GM18907 (cell line): ENCODE measurements at regions not wholly inside any gene's neighbourhood (a gene's known extent, or its start where the extent isn't known, plus 50 kb on each side); places are given as distances from the start of the nearest gene placed in this dataset.

ENCODE experiments used
- ATAC-seq: cut with Tn5 transposase; IDR thresholded peaks from one replicate; pipeline ENCODE4 v1.9.1; 2021; ENCODE audit warnings: mild to moderate bottlenecking, moderate library complexity; ENCODE audit not compliant: unreplicated experiment

DNA sequence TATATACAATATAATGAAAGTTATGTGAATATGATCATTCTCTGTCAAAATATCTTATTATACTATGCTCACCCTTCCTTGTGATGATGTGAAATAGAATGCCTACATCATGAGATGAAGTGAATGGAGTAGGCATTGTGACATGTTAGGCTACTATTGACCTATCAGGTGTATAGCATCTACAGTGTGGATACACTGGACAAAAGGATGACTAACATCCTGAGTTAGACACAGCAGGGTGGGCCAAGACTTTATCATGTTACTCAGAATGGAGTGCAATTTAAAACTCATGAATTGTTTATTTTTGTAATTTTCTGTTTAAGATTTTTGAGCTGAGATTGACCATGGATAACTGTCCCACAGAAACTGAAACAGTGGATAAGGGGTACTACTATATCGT is 53.4 kb upstream of the NAV3 start:
- no peak for ATAC-seq

DNA sequence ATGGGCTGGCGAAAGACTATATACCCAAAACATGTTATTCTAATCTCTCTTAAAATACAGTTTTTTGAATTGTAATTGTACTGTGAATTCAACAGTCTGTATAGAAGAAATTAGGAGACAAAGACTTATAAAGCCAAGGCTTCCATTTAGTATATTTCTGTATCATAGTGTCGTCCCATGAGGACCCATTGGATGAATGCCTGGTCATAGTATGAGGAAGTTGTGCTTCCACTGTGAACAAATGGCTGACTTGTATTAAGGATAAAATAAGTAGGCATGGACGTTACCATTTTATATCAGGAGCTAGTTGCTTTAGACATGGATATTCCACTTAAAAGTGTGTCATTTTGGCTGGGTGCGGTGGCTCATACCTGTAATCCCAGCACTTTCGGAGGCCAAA is 55.9 kb upstream of the NAV3 start:
- ATAC-seq: no peak

GRCh38 chr12:77772676-77773298 is 57.9 kb upstream of the NAV3 start:
- no peak for ATAC-seq

GRCh38 chr12:77768558-77768957 is 62.1 kb upstream of the NAV3 start:
- ATAC-seq: no peak

- no peak for ATAC-seq
These were observed 62.8 kb upstream of the NAV3 start for GRCh38 chr12:77767756-77768343.

DNA sequence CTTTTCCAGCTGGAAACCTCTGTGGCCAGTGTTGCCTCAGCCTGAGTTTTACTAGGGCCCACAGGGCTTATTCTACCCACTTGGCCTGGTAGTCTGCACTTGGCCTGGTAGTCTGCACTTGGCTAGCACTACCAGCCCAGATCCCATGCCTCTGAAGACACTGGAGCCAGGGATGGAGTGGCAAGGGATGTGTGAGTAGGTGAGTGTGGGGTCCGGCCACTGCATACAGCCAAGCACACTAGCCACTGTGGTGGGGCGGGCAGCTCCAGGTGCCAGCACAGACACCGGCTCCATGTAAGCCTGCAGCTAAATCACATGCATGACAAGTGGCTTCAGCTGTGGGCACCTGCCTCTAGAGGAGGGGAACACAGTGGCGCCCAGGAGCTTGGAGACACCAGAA is 63.4 kb upstream of the NAV3 start:
- ATAC-seq: no peak

DNA sequence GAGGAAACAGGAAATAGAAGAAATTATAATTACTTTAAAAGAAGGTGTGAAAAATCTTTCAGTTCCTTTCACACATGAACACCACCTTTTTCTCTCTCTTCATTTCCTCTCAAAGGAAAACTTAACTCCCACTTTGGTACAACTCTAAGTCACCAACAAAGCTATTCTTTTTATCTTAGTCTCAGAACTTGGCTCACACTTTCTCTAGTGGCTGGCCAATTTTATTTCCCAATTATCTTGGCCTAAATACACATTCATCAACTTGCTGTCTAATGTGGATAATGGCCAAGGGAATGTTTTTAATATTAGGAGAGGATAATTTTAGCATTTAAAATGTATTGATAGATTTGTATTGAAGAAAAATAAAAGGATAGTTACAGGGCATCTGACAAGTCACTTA is 64.5 kb upstream of the NAV3 start:
- no peak for ATAC-seq

- ATAC-seq: no peak
These were observed 69.4 kb upstream of the NAV3 start for GRCh38 chr12:77761286-77761685.

- ATAC-seq: no peak
These were observed 70.2 kb upstream of the NAV3 start for GRCh38 chr12:77760271-77761025.

DNA sequence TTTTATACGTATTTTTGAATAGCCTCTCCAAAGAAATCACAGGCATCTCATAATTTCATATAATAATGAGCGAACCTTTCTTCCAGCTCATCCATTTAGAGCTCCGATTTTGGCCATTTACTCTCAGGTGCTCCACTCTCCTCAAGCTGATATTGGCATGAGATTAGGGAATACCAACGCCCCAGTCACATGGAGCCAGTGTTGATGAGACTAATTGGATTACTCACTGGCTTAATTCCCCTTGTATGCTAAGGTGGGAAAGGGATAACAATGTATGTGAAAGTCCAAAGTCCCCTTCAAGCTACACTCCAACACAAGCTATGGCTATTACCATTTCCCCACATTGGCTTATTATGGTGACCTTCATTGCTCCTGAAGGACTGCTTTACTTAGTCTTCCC is 76.6 kb upstream of the NAV3 start:
- ATAC-seq: no peak

- no peak for ATAC-seq
These were observed 78.8 kb upstream of the NAV3 start for GRCh38 chr12:77751939-77752338.

DNA sequence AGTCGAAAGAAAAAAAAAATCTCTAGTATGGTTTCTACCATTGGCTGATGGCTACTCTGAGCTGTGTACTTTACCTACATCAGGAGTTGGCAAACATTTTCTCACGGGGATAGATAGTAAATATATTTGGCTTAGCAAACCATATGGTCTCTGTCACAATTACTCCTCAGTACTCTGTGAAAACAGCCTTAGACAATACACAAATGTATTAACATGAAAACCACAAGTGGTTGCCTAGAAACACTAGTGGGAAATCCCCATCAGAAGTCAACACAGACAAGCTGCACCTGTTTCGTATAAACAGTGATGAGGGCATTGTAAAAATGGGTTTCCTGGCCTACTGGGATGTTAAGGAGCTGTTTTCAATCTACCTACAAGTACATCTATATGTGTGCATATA is 84.6 kb upstream of the NAV3 start:
- peak; percentile 100 for ATAC-seq

- ATAC-seq: no peak
These were observed 85.1 kb upstream of the NAV3 start for GRCh38 chr12:77745624-77746023.

DNA sequence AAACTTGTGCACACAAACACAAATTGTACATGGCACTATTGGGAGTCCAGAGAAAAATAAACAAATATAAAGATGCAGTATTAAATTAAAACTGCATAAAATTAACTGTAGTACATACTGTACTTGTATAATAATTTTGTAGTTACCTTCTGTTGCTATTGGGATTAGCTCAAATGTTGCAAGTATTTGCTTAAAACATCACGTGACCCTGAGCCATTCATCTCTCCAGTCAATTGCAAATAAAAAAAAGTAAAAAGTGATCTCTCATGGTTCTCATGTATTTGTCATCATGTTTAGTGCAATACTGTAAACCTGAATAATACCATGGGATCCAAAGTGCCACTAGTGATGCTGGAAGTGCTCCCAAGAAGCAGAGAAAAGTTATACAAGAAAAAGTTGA is 88.1 kb upstream of the NAV3 start:
- ATAC-seq: no peak

- no peak for ATAC-seq
These were observed 88.6 kb upstream of the NAV3 start for GRCh38 chr12:77741974-77742517.

DNA sequence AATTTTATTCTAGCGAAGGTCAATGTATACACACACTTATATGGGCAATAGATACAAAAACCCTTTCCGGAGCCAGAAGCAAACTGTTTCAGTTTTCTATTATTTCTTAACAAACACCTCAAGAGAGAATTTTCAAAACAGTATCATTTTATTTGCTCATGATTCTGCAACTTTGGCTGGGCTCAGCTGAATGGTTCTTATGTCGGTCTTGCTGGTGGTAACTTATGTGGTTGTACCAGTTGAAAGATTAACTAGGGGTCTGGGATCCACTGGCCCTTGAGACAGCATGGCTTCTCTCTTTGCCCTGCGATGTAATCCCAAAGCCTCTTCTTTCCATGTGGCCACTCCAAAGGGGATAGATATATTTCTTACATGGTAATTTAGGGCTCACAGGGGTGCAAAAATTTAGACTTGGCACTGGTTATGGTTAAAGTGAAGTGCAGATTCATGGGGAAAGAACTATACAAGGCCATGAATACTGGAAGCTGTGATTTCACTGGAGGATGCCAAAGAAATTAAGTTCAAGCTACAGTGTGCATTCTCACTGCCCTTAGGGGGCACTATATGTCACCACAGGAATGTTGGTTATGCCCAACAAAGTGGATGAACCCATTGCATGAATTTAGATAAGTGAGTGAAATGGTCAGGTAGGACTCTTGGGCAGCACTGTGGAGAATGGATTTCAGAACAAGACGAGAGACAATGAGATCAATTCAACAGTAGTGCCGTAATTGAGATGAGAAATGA is 94.3 kb upstream of the NAV3 start:
- ATAC-seq: no peak

DNA sequence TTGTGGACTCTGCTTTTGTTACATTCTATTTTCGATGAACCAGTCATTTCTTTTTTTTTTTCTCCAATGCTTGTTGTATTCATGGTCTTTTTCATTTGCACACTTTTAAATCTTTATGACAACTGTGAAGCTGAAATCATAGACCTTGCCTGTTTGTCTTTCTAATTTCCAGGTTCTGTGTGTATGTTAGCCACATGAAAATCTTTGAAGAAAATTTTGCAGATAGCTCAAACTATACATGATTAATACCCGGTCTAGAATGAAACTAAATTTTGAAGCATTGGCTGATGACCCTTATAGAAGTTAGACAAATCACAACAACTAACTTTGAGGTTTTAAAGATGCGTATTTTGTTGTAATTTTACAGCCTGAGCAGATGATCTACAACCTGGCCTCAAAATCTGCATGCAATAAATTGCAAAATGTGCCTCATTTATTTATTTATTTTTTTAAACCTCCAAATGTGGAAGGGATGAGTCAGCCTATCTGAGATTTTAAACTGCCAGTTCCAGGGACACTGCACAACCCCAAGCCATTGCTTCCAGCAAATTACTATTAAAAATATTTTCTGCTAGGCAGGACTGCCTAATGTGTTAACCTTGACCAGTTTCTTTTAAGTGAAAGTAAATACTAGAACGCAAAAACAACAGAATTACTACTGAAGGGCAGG is 96.3 kb upstream of the NAV3 start:
- ATAC-seq: no peak

- ATAC-seq: no peak
These were observed 102.7 kb upstream of the NAV3 start for GRCh38 chr12:77728018-77728417.

DNA sequence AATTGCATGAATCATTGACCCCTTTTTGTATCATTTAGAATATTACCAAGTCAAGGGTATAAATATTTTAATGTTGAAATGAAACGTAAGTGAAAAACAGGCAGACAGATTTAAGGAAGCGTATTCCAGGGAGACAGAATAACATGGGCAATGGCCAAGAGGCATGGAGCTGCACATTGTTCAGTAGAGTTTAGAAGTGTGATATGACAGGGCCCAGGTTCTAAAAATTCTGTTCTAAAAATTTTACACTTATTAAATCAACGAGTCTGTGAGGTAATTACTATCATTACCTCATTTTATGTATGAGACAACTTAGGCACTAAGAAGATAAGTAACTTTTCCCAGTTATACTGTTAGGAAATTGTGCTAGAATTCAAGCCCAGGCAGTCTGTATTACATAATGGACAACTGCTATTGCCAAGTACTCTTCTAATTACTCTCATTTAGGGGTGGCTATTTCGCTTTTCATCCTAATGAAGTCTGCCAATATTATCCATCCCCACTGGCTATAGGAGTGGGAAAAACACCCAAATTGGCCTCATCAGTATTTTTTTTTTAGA is 103.2 kb upstream of the NAV3 start:
- ATAC-seq: no peak

GRCh38 chr12:77725611-77726010 is 105.1 kb upstream of the NAV3 start:
- ATAC-seq: no peak
